ENCODE measurements at regions not wholly inside any gene's neighbourhood (a gene's known extent, or its start where the extent isn't known, plus 50 kb on each side); places are given as distances from the start of the nearest gene placed in this dataset.
"Not testable (repeated sequence)": the region's sequence is repeated elsewhere in the genome, so short reads cannot be mapped to it uniquely, and the experiment has no call there.

- no peak for TF ChIP-seq GATA1 (IDR thresholded peaks at IDR 0.05; ENCODE audit: low read depth, low read length)
- no peak for TF ChIP-seq POLR2A (IDR thresholded peaks at IDR 0.05; ENCODE audit: low read length)
- DNase-seq: no peak
Observed at GRCh38 chr10:8803992-8804391, 749.5 kb downstream of the GATA3 start.

DNA sequence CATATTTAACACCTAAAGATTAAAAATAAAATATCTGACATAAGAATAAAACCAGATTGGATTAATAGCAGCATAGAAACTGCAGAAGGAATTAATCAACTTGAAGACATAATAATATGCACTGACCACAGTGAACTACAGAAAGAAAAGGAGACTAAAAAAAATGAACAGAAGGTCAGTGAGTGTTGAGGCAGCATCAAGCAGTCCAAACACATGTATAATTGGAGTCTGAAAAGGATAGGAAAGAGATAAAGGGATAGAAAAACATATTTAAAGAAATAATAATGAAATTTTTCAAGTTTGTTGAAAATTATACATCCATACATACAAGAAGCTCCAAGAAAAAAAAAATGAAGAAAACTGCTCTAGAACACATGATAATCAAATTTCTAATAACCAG lies 756.2 kb downstream of the GATA3 start:
- no peak for TF ChIP-seq POLR2A (IDR thresholded peaks at IDR 0.05; ENCODE audit: low read length)
- no peak for TF ChIP-seq GATA1 (IDR thresholded peaks at IDR 0.05; ENCODE audit: low read depth, low read length)
- DNase-seq: no peak

DNA sequence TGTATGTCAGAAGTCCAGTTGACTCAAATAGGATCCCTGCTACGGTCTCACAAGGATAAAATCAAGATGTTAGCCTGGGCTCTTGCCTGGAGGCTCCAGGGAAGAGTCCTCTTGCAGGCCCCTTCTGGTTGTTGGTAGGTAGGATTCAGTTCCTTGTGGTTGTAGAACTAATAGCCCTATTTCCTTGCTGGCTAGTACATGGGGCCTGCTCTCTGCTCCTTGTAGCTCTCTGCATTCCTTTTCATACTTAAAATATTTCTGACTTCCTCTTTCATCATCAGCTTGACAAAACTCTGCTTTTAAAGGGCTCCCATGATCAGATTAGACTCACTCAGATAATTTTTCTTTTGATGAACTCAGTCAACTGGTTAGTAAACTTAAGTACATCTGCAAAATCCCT lies 756.7 kb downstream of the GATA3 start:
- TF ChIP-seq POLR2A (IDR thresholded peaks at IDR 0.05; ENCODE audit: low read length): no peak
- no peak for TF ChIP-seq GATA1 (IDR thresholded peaks at IDR 0.05; ENCODE audit: low read depth, low read length)
- DNase-seq: no peak

- no peak for DNase-seq
- TF ChIP-seq POLR2A (IDR thresholded peaks at IDR 0.05; ENCODE audit: low read length): no peak
- TF ChIP-seq GATA1 (IDR thresholded peaks at IDR 0.05; ENCODE audit: low read depth, low read length): no peak
Observed at GRCh38 chr10:8815969-8816368, 761.5 kb downstream of the GATA3 start.

- DNase-seq: no peak
Observed at GRCh38 chr10:8817299-8817698, 762.8 kb downstream of the GATA3 start.

DNA sequence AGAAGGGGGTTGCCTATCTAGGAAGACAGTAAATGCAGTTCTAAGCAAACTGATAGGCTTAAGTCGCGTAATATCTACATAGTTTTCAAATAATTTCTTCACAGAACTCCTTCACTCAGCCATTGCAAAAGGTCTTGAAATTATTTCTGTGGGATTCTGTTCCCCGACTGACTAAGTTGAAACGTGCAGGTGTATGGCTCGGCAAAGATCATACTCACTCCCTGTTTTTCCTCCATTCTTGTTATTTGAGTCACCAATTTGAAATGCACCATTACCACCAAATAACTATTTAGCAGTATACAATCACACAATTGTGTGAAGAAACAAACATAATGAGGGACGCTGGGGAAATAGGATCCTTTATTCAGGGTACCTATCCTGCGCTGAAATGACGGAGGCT lies 771.1 kb downstream of the GATA3 start:
- DNase-seq: no peak
- no peak for TF ChIP-seq POLR2A (IDR thresholded peaks at IDR 0.05; ENCODE audit: low read length)
- TF ChIP-seq GATA1 (IDR thresholded peaks at IDR 0.05; ENCODE audit: low read depth, low read length): no peak

More at GRCh38 chr10:8817299-8817698, 762.8 kb downstream of the GATA3 start:
- no peak for TF ChIP-seq POLR2A (IDR thresholded peaks at IDR 0.05; ENCODE audit: low read length)
- TF ChIP-seq GATA1 (IDR thresholded peaks at IDR 0.05; ENCODE audit: low read depth, low read length): no peak

DNA sequence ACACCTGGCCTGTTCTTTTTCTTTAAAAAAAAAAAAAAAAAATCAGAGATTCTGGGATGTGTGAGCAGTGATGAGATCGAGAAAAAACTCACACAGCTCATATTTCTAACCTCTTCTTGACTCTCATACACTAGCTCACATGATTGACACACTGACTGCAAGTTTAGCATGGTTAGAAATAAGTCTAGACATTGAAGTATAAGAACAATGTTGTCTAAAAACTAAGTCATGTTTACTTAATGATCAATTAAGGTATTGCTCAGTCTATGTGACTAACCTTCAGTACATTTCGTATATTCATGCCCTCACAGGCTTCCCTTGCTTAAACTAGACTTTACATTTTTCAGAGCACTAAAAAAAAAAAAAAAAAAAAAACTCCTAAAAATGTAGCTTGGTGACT lies 775.1 kb downstream of the GATA3 start:
- DNase-seq: no peak
- no peak for TF ChIP-seq POLR2A (IDR thresholded peaks at IDR 0.05; ENCODE audit: low read length)
- no peak for TF ChIP-seq GATA1 (IDR thresholded peaks at IDR 0.05; ENCODE audit: low read depth, low read length)

- no peak for DNase-seq
- TF ChIP-seq GATA1 (IDR thresholded peaks at IDR 0.05; ENCODE audit: low read depth, low read length): no peak
- no peak for TF ChIP-seq POLR2A (IDR thresholded peaks at IDR 0.05; ENCODE audit: low read length)
Observed at GRCh38 chr10:8830048-8830447, 775.6 kb downstream of the GATA3 start.

GRCh38 chr10:8830876-8831275 lies 776.4 kb downstream of the GATA3 start:
- no peak for DNase-seq
- TF ChIP-seq POLR2A (IDR thresholded peaks at IDR 0.05; ENCODE audit: low read length): no peak
- TF ChIP-seq GATA1 (IDR thresholded peaks at IDR 0.05; ENCODE audit: low read depth, low read length): no peak

GRCh38 chr10:8835453-8836167 lies 781.1 kb downstream of the GATA3 start:
- DNase-seq: no peak
- no peak for TF ChIP-seq POLR2A (IDR thresholded peaks at IDR 0.05; ENCODE audit: low read length)
- no peak for TF ChIP-seq GATA1 (IDR thresholded peaks at IDR 0.05; ENCODE audit: low read depth, low read length)

- no peak for DNase-seq
Observed at GRCh38 chr10:8840356-8840755, 785.9 kb downstream of the GATA3 start.

GRCh38 chr10:8844141-8844540 lies 789.7 kb downstream of the GATA3 start:
- TF ChIP-seq POLR2A (IDR thresholded peaks at IDR 0.05; ENCODE audit: low read length) (no peak), GATA1 (IDR thresholded peaks at IDR 0.05; ENCODE audit: low read depth, low read length) (no peak)
- no peak for DNase-seq

More at GRCh38 chr10:8840356-8840755, 785.9 kb downstream of the GATA3 start:
- TF ChIP-seq POLR2A (IDR thresholded peaks at IDR 0.05; ENCODE audit: low read length) (no peak), GATA1 (IDR thresholded peaks at IDR 0.05; ENCODE audit: low read depth, low read length) (no peak)

- no peak for DNase-seq
- no peak for TF ChIP-seq GATA1 (IDR thresholded peaks at IDR 0.05; ENCODE audit: low read depth, low read length)
- no peak for TF ChIP-seq POLR2A (IDR thresholded peaks at IDR 0.05; ENCODE audit: low read length)
Observed at GRCh38 chr10:8852546-8852945, 798.1 kb downstream of the GATA3 start.

DNA sequence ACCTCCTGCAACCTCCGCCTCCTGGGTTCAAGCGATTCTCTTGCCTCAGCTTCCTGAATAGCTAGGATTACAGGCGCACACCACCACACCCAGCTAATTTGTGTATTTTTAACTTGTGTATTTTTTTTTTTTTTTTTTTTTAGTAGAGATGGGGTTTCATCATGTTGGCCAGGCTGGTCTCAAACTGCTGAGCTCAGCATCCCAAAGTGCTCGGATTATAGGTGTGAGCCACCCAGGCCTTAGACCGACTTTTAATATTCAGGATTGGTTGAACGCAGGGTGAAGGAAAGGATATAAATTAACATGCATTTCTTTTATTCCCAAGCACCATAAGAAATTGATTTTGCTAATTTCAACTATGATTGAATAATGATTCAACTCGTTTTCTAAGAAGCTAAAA lies 798.6 kb downstream of the GATA3 start:
- DNase-seq: no peak
- TF ChIP-seq GATA1 (IDR thresholded peaks at IDR 0.05; ENCODE audit: low read depth, low read length): no peak
- TF ChIP-seq POLR2A (IDR thresholded peaks at IDR 0.05; ENCODE audit: low read length): no peak

GRCh38 chr10:8868924-8869323 lies 814.4 kb downstream of the GATA3 start:
- not testable (repeated sequence) for DNase-seq
